ES-I3 (cell line): ENCODE measurements at regions not wholly inside any gene's neighbourhood (a gene's known extent, or its start where the extent isn't known, plus 50 kb on each side); places are given as distances from the start of the nearest gene placed in this dataset.

Experiments
- H3K36me3 ChIP-seq: 2 replicates; pipeline ENCODE4 v1.6.1; 2013; ENCODE audit warnings: mild to moderate bottlenecking, low read length, control low read depth, moderate library complexity; ENCODE audit not compliant: insufficient read depth
- H3K4me1 ChIP-seq: 2 replicates; pipeline ENCODE4 v1.6.1; 2013; ENCODE audit warnings: mild to moderate bottlenecking, control low read depth, low read length; ENCODE audit not compliant: insufficient read depth
- H3K9ac ChIP-seq: 2 replicates; pipeline ENCODE4 v1.6.1; 2013; ENCODE audit warnings: low read depth, mild to moderate bottlenecking, low read length, moderate library complexity
- H3K9me3 ChIP-seq: 2 replicates; pipeline ENCODE4 v1.6.1; 2013; ENCODE audit warnings: mild to moderate bottlenecking, low read length, moderate library complexity; ENCODE audit not compliant: control insufficient read depth, insufficient read depth

- H3K4me1 ChIP-seq, result no peaks in the 10 kb centered on the region
- no peak overlapping the region for H3K9ac ChIP-seq
- H3K9me3 ChIP-seq, result no peaks in the 10 kb centered on the region
- no peaks in the 10 kb centered on the region; the same call in 1 of the 2 replicates for H3K36me3 ChIP-seq
These were observed 203.5 kb upstream of the MTNR1B start for GRCh38 chr11:92765965-92766371.

GRCh38 chr11:92766698-92767097, 202.8 kb upstream of the MTNR1B start:
- H3K4me1 ChIP-seq, result no peaks in the 10 kb centered on the region
- H3K36me3 ChIP-seq, result no peaks in the 10 kb centered on the region; the same call in 1 of the 2 replicates
- H3K9me3 ChIP-seq, result no peaks in the 10 kb centered on the region
- no peak overlapping the region for H3K9ac ChIP-seq

GRCh38 chr11:92767416-92767815, 202.0 kb upstream of the MTNR1B start:
- H3K36me3 ChIP-seq, result no peaks in the 10 kb centered on the region; the same call in 1 of the 2 replicates
- no peaks in the 10 kb centered on the region for H3K4me1 ChIP-seq
- no peaks in the 10 kb centered on the region for H3K9me3 ChIP-seq
- H3K9ac ChIP-seq, result no peak overlapping the region

- H3K9me3 ChIP-seq, result no peaks in the 10 kb centered on the region
- no peak overlapping the region for H3K9ac ChIP-seq
- H3K36me3 ChIP-seq, result no peaks in the 10 kb centered on the region; the same call in 1 of the 2 replicates
- no peaks in the 10 kb centered on the region for H3K4me1 ChIP-seq
These were observed 201.2 kb upstream of the MTNR1B start for GRCh38 chr11:92768121-92768840.

- Histone ChIP-seq H3K9me3 (no peaks in the 10 kb centered on the region), H3K4me1 (no peaks in the 10 kb centered on the region), H3K36me3 (no peaks in the 10 kb centered on the region; the same call in 1 of the 2 replicates), H3K9ac (no peak overlapping the region)
These were observed 200.3 kb upstream of the MTNR1B start for GRCh38 chr11:92769112-92769511.

- Histone ChIP-seq H3K4me1 (no peaks in the 10 kb centered on the region), H3K36me3 (no peaks in the 10 kb centered on the region), H3K9me3 (no peaks in the 10 kb centered on the region), H3K9ac (no peak overlapping the region)
These were observed 199.0 kb upstream of the MTNR1B start for GRCh38 chr11:92770419-92770818.

- Histone ChIP-seq H3K36me3 (no peaks in the 10 kb centered on the region), H3K9me3 (no peaks in the 10 kb centered on the region), H3K9ac (no peak overlapping the region), H3K4me1 (no peaks in the 10 kb centered on the region)
These were observed 198.5 kb upstream of the MTNR1B start for GRCh38 chr11:92770981-92771380.

GRCh38 chr11:92771701-92772100, 197.8 kb upstream of the MTNR1B start:
- H3K9ac ChIP-seq, result no peak overlapping the region
- H3K4me1 ChIP-seq, result no peaks in the 10 kb centered on the region
- H3K36me3 ChIP-seq, result no peaks in the 10 kb centered on the region
- no peaks in the 10 kb centered on the region for H3K9me3 ChIP-seq

- no peak overlapping the region for H3K9ac ChIP-seq
- H3K4me1 ChIP-seq, result no peaks in the 10 kb centered on the region
- H3K36me3 ChIP-seq, result no peaks in the 10 kb centered on the region
- no peaks in the 10 kb centered on the region; the same call in 1 of the 2 replicates for H3K9me3 ChIP-seq
These were observed 194.3 kb upstream of the MTNR1B start for GRCh38 chr11:92775003-92775676.

GRCh38 chr11:92776676-92777075, 192.8 kb upstream of the MTNR1B start:
- Histone ChIP-seq H3K36me3 (no peaks in the 10 kb centered on the region), H3K9ac (no peak overlapping the region), H3K9me3 (no peaks in the 10 kb centered on the region; the same call in 1 of the 2 replicates)

GRCh38 chr11:92779746-92780145, 189.7 kb upstream of the MTNR1B start:
- no peaks in the 10 kb centered on the region; the same call in 1 of the 2 replicates for H3K9me3 ChIP-seq
- H3K36me3 ChIP-seq, result no peaks in the 10 kb centered on the region
- H3K9ac ChIP-seq, result no peak overlapping the region
- no peaks in the 10 kb centered on the region for H3K4me1 ChIP-seq

More at GRCh38 chr11:92776676-92777075, 192.8 kb upstream of the MTNR1B start:
- H3K4me1 ChIP-seq, result no peaks in the 10 kb centered on the region

- no peaks in the 10 kb centered on the region for H3K36me3 ChIP-seq
- H3K9me3 ChIP-seq, result no peaks in the 10 kb centered on the region; the same call in 1 of the 2 replicates
- no peak overlapping the region for H3K9ac ChIP-seq
These were observed 188.3 kb upstream of the MTNR1B start for GRCh38 chr11:92781151-92781550.

GRCh38 chr11:92782806-92783205, 186.6 kb upstream of the MTNR1B start:
- no peaks in the 10 kb centered on the region; the same call in 1 of the 2 replicates for H3K9me3 ChIP-seq
- no peaks in the 10 kb centered on the region for H3K36me3 ChIP-seq
- no peaks in the 10 kb centered on the region for H3K4me1 ChIP-seq
- H3K9ac ChIP-seq, result no peak overlapping the region

More at GRCh38 chr11:92781151-92781550, 188.3 kb upstream of the MTNR1B start:
- H3K4me1 ChIP-seq, result no peaks in the 10 kb centered on the region

- Histone ChIP-seq H3K36me3 (no peaks in the 10 kb centered on the region), H3K4me1 (no peaks in the 10 kb centered on the region), H3K9me3 (no peaks in the 10 kb centered on the region), H3K9ac (no peak overlapping the region)
These were observed 185.1 kb upstream of the MTNR1B start for GRCh38 chr11:92784331-92784730.

- no peaks in the 10 kb centered on the region for H3K36me3 ChIP-seq
- H3K4me1 ChIP-seq, result peaks cover 2% of the 10 kb centered on the region; the same call in 1 of the 2 replicates
- H3K9me3 ChIP-seq, result no peaks in the 10 kb centered on the region
- H3K9ac ChIP-seq, result no peak overlapping the region
These were observed 181.8 kb upstream of the MTNR1B start for GRCh38 chr11:92787638-92788037.
